B cell (primary cell): ENCODE measurements at regions not wholly inside any gene's neighbourhood (a gene's known extent, or its start where the extent isn't known, plus 50 kb on each side); places are given as distances from the start of the nearest gene placed in this dataset.

Experiments used
- ATAC-seq: fragments of 200-7000 bp; cut with Tn5 transposase; one replicate; pipeline ENCODE4 v1.10.0; 2021; ENCODE audit warnings: low read depth, mild to moderate bottlenecking, moderate number of reproducible peaks, moderate library complexity
- CTCF ChIA-PET: fragments of 350-600 bp; sonication (Branson Sonifier 250); formaldehyde crosslinking; loops from one replicate; lab custom pipeline; 2021; ENCODE audit warnings: antibody characterized with exemption, inconsistent platforms; lab: Charles Lee
- POLR2A ChIA-PET: fragments of 350-600 bp; sonication (Branson Sonifier 250); formaldehyde crosslinking; loops from one replicate; lab custom pipeline; 2021; ENCODE audit warnings: antibody characterized with exemption; lab: Charles Lee
- DNase-seq: peaks from one replicate; pipeline ENCODE4 v3.0.0; 2013
- H2AFZ ChIP-seq: 2 replicates; pipeline ENCODE4 v1.6.1; 2012; ENCODE audit warnings: mild to moderate bottlenecking, low read depth, low read length; ENCODE audit not compliant: insufficient read depth, poor library complexity, severe bottlenecking
- H3K27ac ChIP-seq, 2 donors: 1 replicate in 1 of 2; 2 replicates in 1 of 2; pipeline ENCODE4 v1.5.1; 2012 to 2013; ENCODE audit warnings: low read length in 2 of 2, mild to moderate bottlenecking in 2 of 2, moderate library complexity in 1 of 2
- H3K27me3 ChIP-seq, 4 experiments: fragments of 200-600 bp in 1 of 4; sonication (generic) in 1 of 4; replicated peaks in 1 of 4; 1 replicate in 2 of 4; 2 replicates in 2 of 4; pipeline versions ENCODE4 v1.6.1 to v1.7.0; 2013 to 2016; ENCODE audit warnings: low read length in 3 of 4, mild to moderate bottlenecking in 2 of 4, mixed read lengths in 1 of 4, moderate library complexity in 1 of 4; ENCODE audit not compliant: insufficient read depth in 4 of 4, control insufficient read depth in 3 of 4; ENCODE audit errors: control extremely low read depth in 1 of 4
- H3K36me3 ChIP-seq, 2 experiments: replicated peaks in 1 of 2; 1 replicate in 1 of 2; 2 replicates in 1 of 2; pipeline versions ENCODE4 v1.6.1 to v1.7.1; 2013; ENCODE audit warnings: low read length in 1 of 2; ENCODE audit not compliant: insufficient read depth in 2 of 2, control insufficient read depth in 1 of 2; ENCODE audit errors: control extremely low read depth in 1 of 2, extremely low read depth in 1 of 2
- H3K4me1 ChIP-seq, 2 donors: fragments of 200-600 bp in 1 of 2; sonication (generic) in 1 of 2; 1 replicate in 1 of 2; 2 replicates in 1 of 2; pipeline versions ENCODE4 v1.5.1 to v1.6.1; 2013 to 2017; ENCODE audit warnings: low read length in 2 of 2; ENCODE audit not compliant: control insufficient read depth in 2 of 2, insufficient read depth in 2 of 2
- H3K4me2 ChIP-seq: replicated peaks from 2 replicates; pipeline ENCODE3; 2012; ENCODE audit warnings: mild to moderate bottlenecking, low read depth, low read length; ENCODE audit not compliant: poor library complexity, severe bottlenecking
- H3K4me3 ChIP-seq, 5 experiments: fragments of 200-600 bp in 1 of 5; sonication (generic) in 1 of 5; 1 replicate in 3 of 5; 2 replicates in 2 of 5; pipeline versions ENCODE4 v1.5.1 to v1.7.0; 2011 to 2016; ENCODE audit warnings: low read length in 4 of 5, mild to moderate bottlenecking in 4 of 5, low read depth in 2 of 5, control low read depth in 1 of 5, moderate library complexity in 1 of 5; ENCODE audit not compliant: insufficient read depth in 1 of 5; ENCODE audit errors: control extremely low read depth in 1 of 5, extremely low read depth in 1 of 5
- H3K79me2 ChIP-seq: fragments of 200-600 bp; sonication (generic); one replicate; pipeline ENCODE4 v1.6.0; 2016; ENCODE audit warnings: low read length; ENCODE audit not compliant: control insufficient read depth, insufficient read depth
- H3K9ac ChIP-seq: fragments of 200-600 bp; sonication (generic); 2 replicates; pipeline ENCODE4 v1.6.1; 2017; ENCODE audit warnings: mild to moderate bottlenecking, low read length, moderate library complexity
- H3K9me3 ChIP-seq, 3 donors: one replicate each; pipeline versions ENCODE4 v1.6.1 to v1.7.1; 2013; ENCODE audit warnings: low read length in 2 of 3; ENCODE audit not compliant: control insufficient read depth in 2 of 3, insufficient read depth in 1 of 3; ENCODE audit errors: control extremely low read depth in 1 of 3
- H4K20me1 ChIP-seq: 2 replicates; pipeline ENCODE4 v1.6.0; 2012; ENCODE audit warnings: mild to moderate bottlenecking, low read length; ENCODE audit not compliant: insufficient read depth, control insufficient read depth, poor library complexity, severe bottlenecking
- H3K27ac Mint-ChIP-seq: one replicate; pipeline ENCODE4 v1.8.0; 2021; ENCODE audit warnings: mixed read lengths
- H3K27me3 Mint-ChIP-seq: one replicate; pipeline ENCODE4 v1.8.0; 2021; ENCODE audit warnings: mixed read lengths
- H3K4me1 Mint-ChIP-seq: one replicate; pipeline ENCODE4 v1.8.0; 2021; ENCODE audit warnings: mixed read lengths
- H3K4me3 Mint-ChIP-seq: one replicate; pipeline ENCODE4 v1.8.0; 2021; ENCODE audit warnings: mixed read lengths
- H3K9me3 Mint-ChIP-seq: one replicate; pipeline ENCODE4 v1.8.0; 2022; ENCODE audit warnings: mixed read lengths; ENCODE audit not compliant: insufficient read depth
- EZH2 ChIP-seq: IDR thresholded peaks from 2 replicates; pipeline ENCODE4 v1.6.1; 2012; ENCODE audit warnings: borderline replicate concordance, low read depth, mild to moderate bottlenecking, moderate library complexity, low read length; ENCODE audit not compliant: insufficient read depth, poor library complexity, severe bottlenecking
- WGBS: methylation state at CpG from one replicate; pipeline ENCODE4 v1.1.5; 2013; ENCODE audit warnings: missing lambda C conversion rate; ENCODE audit not compliant: insufficient coverage; 5-methylcytosine and 5-hydroxymethylcytosine counted together
- intact Hi-C: fragments of 100-400 bp; cut with micrococcal nuclease; formaldehyde crosslinking; loops from one replicate; pipeline ENCODE4 v1.10.0; 2022
- TF ChIP-seq, protein P1 (sequence below): fragments of 200-600 bp; IDR thresholded peaks from one replicate; pipeline ENCODE4 v1.8.0; 2022; ENCODE audit warnings: antibody characterized with exemption, mild to moderate bottlenecking

DNA sequence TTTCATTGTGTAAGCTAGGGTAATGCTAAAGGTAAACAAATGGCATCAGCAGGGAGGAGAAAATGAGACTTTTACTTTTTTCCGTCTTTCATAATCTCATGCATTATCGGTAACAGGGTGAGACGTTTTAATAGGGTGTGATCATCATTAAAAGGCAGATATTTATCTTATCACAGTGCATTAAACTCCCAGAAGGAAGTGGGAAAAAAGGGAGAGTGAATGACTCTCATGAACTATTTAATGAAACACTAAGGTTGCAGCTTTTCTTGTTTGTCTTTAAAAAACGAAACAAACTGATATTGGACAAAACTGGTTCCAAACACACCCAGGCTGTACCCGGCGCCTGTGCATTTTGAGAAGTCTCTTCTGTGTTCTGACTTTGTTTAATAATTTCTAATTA lies 1936.8 kb upstream of the PIK3C3 start:
- no peaks in the 10 kb centered on the region for H3K4me1 Mint-ChIP-seq
- Histone ChIP-seq H3K36me3 (no peaks in the 10 kb centered on the region), H4K20me1 (no peaks in the 10 kb centered on the region), H3K79me2 (no peaks in the 10 kb centered on the region), H3K9ac (no peak overlapping the region), H3K27ac (no peak overlapping the region), H3K4me2 (no peak overlapping the region), H2AFZ (no peak overlapping the region), H3K9me3 (no peaks in the 10 kb centered on the region), H3K4me1 (no peaks in the 10 kb centered on the region), H3K27me3 (no peaks in the 10 kb centered on the region), H3K4me3 (no peak overlapping the region)
- H3K4me3 Mint-ChIP-seq: no peak overlapping the region
- TF ChIP-seq, protein P1, sequence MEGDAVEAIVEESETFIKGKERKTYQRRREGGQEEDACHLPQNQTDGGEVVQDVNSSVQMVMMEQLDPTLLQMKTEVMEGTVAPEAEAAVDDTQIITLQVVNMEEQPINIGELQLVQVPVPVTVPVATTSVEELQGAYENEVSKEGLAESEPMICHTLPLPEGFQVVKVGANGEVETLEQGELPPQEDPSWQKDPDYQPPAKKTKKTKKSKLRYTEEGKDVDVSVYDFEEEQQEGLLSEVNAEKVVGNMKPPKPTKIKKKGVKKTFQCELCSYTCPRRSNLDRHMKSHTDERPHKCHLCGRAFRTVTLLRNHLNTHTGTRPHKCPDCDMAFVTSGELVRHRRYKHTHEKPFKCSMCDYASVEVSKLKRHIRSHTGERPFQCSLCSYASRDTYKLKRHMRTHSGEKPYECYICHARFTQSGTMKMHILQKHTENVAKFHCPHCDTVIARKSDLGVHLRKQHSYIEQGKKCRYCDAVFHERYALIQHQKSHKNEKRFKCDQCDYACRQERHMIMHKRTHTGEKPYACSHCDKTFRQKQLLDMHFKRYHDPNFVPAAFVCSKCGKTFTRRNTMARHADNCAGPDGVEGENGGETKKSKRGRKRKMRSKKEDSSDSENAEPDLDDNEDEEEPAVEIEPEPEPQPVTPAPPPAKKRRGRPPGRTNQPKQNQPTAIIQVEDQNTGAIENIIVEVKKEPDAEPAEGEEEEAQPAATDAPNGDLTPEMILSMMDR: no peak
- no peak for TF ChIP-seq EZH2
- POLR2A ChIA-PET: no interaction called here
- H3K9me3 Mint-ChIP-seq: no peaks in the 10 kb centered on the region
- H3K27me3 Mint-ChIP-seq: no peaks in the 10 kb centered on the region
- intact Hi-C loops: no loop called here
- no peak overlapping the region for H3K27ac Mint-ChIP-seq
- no CpG with 5 or more reads among the region's 6 CpGs for whole genome bisulfite sequencing
- no peak for DNase-seq
- CTCF ChIA-PET: no interaction called here
- ATAC-seq: no peak

DNA sequence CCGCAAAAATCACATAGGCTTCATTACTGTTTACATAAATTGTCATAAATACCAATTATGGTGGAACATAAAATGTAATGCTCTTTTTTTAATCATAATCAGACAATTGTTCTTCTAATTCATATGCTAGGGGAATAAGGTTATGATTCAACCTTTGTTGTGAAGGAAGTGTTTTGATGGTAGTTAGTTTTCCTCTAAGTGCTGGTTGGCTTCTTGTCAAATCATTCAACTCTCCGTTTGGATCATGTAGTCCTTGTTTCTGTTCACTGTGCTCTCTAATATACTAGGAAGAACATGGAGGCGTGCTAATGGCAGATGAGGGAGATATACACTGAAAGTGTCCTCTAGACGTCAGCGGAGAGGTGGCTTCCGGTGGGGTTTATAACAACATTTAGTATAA lies 1938.0 kb upstream of the PIK3C3 start:
- ChIA-PET POLR2A (no interaction called here), CTCF (no interaction called here)
- no peak overlapping the region for H3K4me2 ChIP-seq
- no peaks in the 10 kb centered on the region for H3K79me2 ChIP-seq
- H3K27me3 ChIP-seq: no peaks in the 10 kb centered on the region
- no peak overlapping the region for H2AFZ ChIP-seq
- H3K4me1 ChIP-seq: no peaks in the 10 kb centered on the region
- no peak overlapping the region for H3K4me3 Mint-ChIP-seq
- 83% methylated on average over 1 of the region's 6 CpGs for WGBS
- intact Hi-C loops: no loop called here
- no peak overlapping the region for H3K27ac ChIP-seq
- H3K9me3 Mint-ChIP-seq: peaks cover under 1% of the 10 kb centered on the region
- H4K20me1 ChIP-seq: no peaks in the 10 kb centered on the region
- H3K27ac Mint-ChIP-seq: no peak overlapping the region
- ATAC-seq: no peak
- TF ChIP-seq EZH2: no peak
- TF ChIP-seq, protein P1: no peak
- H3K27me3 Mint-ChIP-seq: no peaks in the 10 kb centered on the region
- no peaks in the 10 kb centered on the region for H3K36me3 ChIP-seq
- H3K4me1 Mint-ChIP-seq: no peaks in the 10 kb centered on the region
- no peak overlapping the region for H3K9ac ChIP-seq
- no peak overlapping the region for H3K4me3 ChIP-seq
- DNase-seq: no peak
- no peaks in the 10 kb centered on the region for H3K9me3 ChIP-seq
